ENCODE measurements at regions not wholly inside any gene's neighbourhood (a gene's known extent, or its start where the extent isn't known, plus 50 kb on each side); places are given as distances from the start of the nearest gene placed in this dataset.
"Not testable (repeated sequence)": the region's sequence is repeated elsewhere in the genome, so short reads cannot be mapped to it uniquely, and the experiment has no call there.

- Mint-ChIP-seq H3K9me3 (peaks cover 11% of the 10 kb centered on the region), H3K27ac (no peak overlapping the region), H3K4me1 (ENCODE audit: low read depth) (no peaks in the 10 kb centered on the region), H3K36me3 (ENCODE audit: low read depth) (no peaks in the 10 kb centered on the region), H3K27me3 (ENCODE audit: insufficient read depth) (no peaks in the 10 kb centered on the region; the same call in 1 of the 2 replicates), H3K4me3 (no peak overlapping the region)
- TF ChIP-seq CTCF (IDR thresholded peaks at IDR 0.05) = no peak
- no peak for DNase-seq
Observed at GRCh38 chr5:30376848-30377247, 816.6 kb upstream of the CDH6 start.

- H3K27me3 Mint-ChIP-seq (ENCODE audit: insufficient read depth) = no peaks in the 10 kb centered on the region; the same call in 1 of the 2 replicates
- H3K36me3 Mint-ChIP-seq (ENCODE audit: low read depth) = no peaks in the 10 kb centered on the region
- DNase-seq = no peak
- no peak for TF ChIP-seq CTCF (IDR thresholded peaks at IDR 0.05)
- H3K27ac Mint-ChIP-seq = no peak overlapping the region
- H3K4me3 Mint-ChIP-seq = no peak overlapping the region
- H3K9me3 Mint-ChIP-seq = peaks cover 36% of the 10 kb centered on the region
- no peaks in the 10 kb centered on the region for H3K4me1 Mint-ChIP-seq (ENCODE audit: low read depth)
Observed at GRCh38 chr5:30368064-30368463, 825.4 kb upstream of the CDH6 start.

GRCh38 chr5:30365031-30365430, 828.5 kb upstream of the CDH6 start:
- H3K27me3 Mint-ChIP-seq (ENCODE audit: insufficient read depth); H3K4me1 Mint-ChIP-seq (ENCODE audit: low read depth); H3K36me3 Mint-ChIP-seq (ENCODE audit: low read depth); H3K27ac Mint-ChIP-seq; H3K4me3 Mint-ChIP-seq; DNase-seq: not testable (repeated sequence)
- peaks cover 55% of the 10 kb centered on the region for H3K9me3 Mint-ChIP-seq

- no peak for DNase-seq
- Mint-ChIP-seq H3K27me3 (ENCODE audit: insufficient read depth) (no peaks in the 10 kb centered on the region), H3K4me3 (no peak overlapping the region), H3K27ac (no peak overlapping the region), H3K9me3 (peaks cover 32% of the 10 kb centered on the region), H3K4me1 (ENCODE audit: low read depth) (no peaks in the 10 kb centered on the region), H3K36me3 (ENCODE audit: low read depth) (peaks cover 5% of the 10 kb centered on the region; the same call in 1 of the 2 replicates)
- TF ChIP-seq CTCF (IDR thresholded peaks at IDR 0.05) = no peak
Observed at GRCh38 chr5:30357371-30357770, 836.1 kb upstream of the CDH6 start.

- Mint-ChIP-seq H3K4me3 (no peak overlapping the region), H3K27ac (no peak overlapping the region), H3K9me3 (peaks cover 15% of the 10 kb centered on the region), H3K27me3 (ENCODE audit: insufficient read depth) (no peaks in the 10 kb centered on the region), H3K4me1 (ENCODE audit: low read depth) (no peaks in the 10 kb centered on the region), H3K36me3 (ENCODE audit: low read depth) (no peaks in the 10 kb centered on the region)
- no peak for TF ChIP-seq CTCF (IDR thresholded peaks at IDR 0.05)
- no peak for DNase-seq
Observed at GRCh38 chr5:30355675-30356074, 837.8 kb upstream of the CDH6 start.

GRCh38 chr5:30347858-30348257, 845.6 kb upstream of the CDH6 start:
- H3K9me3 Mint-ChIP-seq = peaks cover 22% of the 10 kb centered on the region
- no peak for TF ChIP-seq CTCF (IDR thresholded peaks at IDR 0.05)
- DNase-seq = no peak
- H3K4me3 Mint-ChIP-seq = no peak overlapping the region
- no peak overlapping the region for H3K27ac Mint-ChIP-seq
- no peaks in the 10 kb centered on the region; the same call in 1 of the 2 replicates for H3K27me3 Mint-ChIP-seq (ENCODE audit: insufficient read depth)
- H3K4me1 Mint-ChIP-seq (ENCODE audit: low read depth) = no peaks in the 10 kb centered on the region
- peaks cover 6% of the 10 kb centered on the region; the same call in 1 of the 2 replicates for H3K36me3 Mint-ChIP-seq (ENCODE audit: low read depth)

GRCh38 chr5:30345539-30346345, 847.7 kb upstream of the CDH6 start:
- H3K9me3 Mint-ChIP-seq = peaks cover 22% of the 10 kb centered on the region
- not testable (repeated sequence) for H3K27me3 Mint-ChIP-seq (ENCODE audit: insufficient read depth); DNase-seq; H3K4me3 Mint-ChIP-seq; H3K36me3 Mint-ChIP-seq (ENCODE audit: low read depth); H3K27ac Mint-ChIP-seq; H3K4me1 Mint-ChIP-seq (ENCODE audit: low read depth)
